D341Med (cell line): ENCODE measurements at regions not wholly inside any gene's neighbourhood (a gene's known extent, or its start where the extent isn't known, plus 50 kb on each side); places are given as distances from the start of the nearest gene placed in this dataset.
"Not testable (repeated sequence)": the region's sequence is repeated elsewhere in the genome, so short reads cannot be mapped to it uniquely, and the experiment has no call there.

ENCODE experiments used
- DNase-seq: peaks from one replicate; pipeline ENCODE4 v3.0.0; 2012; ENCODE audit warnings: low spot score

DNA sequence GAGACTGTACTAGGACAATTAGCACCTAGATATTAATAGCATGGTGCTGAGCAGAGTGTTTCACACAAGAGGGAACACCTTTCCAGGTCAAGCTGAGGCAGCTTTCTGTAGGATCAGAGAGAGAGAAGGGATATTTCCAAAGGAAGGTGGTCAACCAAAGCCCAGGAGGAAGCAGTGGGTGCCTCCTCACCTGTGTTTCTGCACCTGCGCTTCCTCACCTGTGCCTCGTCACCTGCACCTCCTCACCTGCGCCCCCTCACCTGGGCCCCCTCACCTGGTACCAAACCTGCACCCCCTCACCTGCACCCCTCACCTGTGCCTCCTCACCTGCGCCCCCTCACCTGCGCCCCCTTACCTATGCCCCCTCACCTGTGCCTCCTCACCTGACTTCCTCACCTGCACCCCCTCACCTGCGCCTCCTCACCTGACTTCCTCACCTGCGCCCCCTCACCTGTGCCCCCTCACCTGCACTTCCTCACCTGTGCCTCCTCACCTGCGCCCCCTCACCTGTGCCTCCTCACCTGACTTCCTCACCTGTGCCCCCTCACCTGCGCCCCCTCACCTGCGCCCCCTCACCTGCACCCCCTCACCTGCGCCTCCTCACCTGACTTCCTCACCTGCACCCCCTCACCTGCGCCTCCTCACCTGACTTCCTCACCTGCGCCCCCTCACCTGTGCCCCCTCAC, 67.9 kb downstream of the TTLL2 start:
- DNase-seq = peak; percentile 5

DNA sequence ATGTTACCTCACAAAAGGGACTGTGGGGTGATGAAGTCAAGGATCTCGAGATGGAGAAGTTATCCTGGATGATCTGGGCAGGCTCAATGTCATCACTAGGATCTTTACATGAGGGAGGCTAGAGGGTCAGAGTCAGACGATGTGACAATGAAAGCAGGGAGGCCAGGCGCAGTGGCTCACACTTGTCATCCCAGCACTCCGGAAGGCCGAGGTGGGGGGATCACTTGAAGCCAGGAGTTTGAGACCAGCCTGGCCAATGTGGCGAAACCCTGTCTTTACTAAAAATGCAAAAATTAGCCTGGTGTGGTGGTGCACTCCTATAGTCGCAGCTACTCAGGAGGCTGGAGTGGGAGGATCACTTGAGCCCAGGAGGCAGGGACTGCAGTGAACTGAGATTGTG, 68.8 kb downstream of the TTLL2 start:
- no peak for DNase-seq

DNA sequence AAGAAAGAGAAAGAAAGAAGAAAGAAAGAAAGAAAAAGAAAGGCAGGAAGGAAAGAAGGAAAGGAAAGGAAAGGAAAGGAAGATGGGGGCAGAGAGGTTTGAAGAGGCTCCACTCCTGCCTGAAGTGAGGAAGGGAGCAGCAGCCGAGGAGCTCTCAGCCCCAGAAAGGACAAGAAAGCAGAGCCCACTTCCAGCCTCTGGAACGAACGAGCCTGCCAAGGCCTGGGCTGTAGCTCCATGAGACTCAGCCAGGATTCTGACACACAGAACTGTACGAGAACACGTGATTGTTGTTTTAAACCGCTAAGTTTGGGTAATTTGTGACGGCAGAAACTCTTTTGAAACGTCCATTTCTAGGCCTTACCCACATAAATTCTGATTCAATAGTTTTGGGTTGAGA, 69.5 kb downstream of the TTLL2 start:
- no peak for DNase-seq

DNA sequence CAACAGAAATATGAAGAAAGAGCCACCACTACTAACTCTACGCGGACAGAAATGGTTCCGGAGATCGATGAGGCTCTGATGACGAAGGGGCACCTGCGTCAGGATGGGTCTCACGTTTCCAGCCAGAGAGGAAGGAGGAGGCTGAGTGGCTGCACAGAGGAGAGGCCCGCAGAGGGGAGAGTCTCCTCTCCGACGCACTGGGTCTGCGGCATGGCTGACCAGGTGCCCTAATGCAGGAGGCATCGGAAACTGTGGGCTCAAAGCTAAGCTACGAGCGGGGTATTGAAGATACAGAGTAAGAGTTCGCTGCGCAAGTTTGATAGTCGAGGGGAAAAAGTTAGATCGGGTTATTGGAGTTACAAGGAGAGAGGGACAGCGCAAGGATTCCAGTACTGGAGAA, 69.9 kb downstream of the TTLL2 start:
- DNase-seq = no peak

DNA sequence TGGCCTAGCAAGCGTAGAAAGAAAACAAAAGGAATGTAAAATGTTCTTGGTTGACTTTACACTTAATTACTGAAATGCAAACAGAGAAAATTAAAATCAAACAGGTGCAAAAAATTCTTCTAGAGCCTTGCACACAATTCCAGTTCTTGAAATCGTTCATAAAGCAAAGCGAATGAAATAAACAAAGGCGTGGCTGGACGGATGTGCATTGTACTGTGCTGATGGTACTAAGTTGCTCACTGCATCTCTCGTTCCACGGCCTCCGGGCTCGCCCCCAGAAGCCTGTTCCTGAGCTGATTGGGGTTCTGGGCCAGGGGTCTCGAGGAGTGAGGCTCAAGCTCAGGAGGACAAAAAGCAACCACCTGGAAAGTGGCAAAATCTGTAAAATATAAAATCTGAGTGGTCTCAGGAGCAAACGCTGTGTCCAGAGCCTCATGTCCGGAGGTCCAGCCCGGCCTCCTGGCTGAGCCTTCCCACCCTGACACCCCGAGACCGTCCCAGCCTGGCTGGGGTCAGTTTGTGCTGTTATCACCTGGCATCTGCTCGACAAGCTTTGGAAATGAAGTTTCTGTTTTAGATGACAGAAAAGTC, 71.3 kb downstream of the TTLL2 start:
- peak; percentile 5 for DNase-seq

DNA sequence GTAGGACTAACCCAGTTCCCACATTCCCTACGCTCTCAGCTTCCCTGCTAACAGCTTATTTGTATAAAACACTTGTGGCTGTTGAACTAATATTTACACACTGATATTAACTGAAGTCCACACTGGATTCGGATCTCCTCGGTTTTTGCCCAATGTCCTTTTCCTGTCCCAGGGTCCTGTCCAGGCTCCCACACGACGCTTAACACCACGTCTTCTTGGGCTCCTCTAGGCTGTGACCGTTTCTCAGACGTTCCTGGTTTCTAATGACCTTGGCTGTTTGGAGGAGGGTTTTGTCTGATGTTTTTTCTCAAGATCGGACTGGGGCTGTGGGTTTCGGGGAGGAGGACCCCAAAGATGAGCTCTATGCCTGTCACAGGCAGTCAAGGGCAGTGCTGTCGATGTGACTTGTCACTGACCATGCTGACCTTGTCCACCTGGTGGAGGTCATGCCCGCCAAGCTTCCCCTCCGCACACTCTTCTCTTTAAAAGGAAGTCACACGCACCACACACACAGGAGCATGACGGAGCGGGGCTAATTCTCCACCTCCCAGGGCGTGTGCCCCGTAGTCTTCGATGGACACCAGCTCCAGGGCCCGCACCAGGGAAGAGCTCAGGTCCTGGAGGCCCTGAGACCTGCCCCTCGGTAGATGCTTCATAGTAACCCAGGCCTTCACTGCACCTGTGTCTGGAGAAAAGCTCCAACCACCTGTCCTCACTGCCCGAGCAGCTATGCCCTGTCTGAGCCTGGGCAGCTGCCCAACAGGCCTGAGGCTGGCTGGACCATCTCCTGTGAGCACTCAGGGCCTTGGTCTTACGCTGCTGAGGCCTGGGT, 72.0 kb downstream of the TTLL2 start:
- peak; percentile 5 for DNase-seq

DNA sequence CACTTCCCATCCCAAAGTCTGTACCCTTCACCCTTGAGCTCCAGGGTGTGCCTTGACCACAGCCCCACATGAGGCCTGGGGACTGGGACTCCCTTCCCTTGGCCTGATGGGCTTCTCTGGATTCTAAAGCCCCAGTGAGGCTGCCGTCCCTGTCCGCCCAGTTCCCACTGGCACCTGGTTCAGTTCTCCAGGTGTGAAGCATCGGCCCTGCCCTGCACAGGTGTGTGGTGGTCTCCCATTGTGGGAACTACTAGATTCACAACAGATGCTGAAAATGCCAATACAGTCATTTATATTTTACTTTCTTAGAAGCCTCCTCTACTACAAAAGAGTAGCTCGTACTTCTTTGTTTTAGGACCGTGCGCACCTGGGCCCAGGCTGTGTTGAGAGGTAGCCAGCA, 72.8 kb downstream of the TTLL2 start:
- DNase-seq = peak; percentile 5

DNA sequence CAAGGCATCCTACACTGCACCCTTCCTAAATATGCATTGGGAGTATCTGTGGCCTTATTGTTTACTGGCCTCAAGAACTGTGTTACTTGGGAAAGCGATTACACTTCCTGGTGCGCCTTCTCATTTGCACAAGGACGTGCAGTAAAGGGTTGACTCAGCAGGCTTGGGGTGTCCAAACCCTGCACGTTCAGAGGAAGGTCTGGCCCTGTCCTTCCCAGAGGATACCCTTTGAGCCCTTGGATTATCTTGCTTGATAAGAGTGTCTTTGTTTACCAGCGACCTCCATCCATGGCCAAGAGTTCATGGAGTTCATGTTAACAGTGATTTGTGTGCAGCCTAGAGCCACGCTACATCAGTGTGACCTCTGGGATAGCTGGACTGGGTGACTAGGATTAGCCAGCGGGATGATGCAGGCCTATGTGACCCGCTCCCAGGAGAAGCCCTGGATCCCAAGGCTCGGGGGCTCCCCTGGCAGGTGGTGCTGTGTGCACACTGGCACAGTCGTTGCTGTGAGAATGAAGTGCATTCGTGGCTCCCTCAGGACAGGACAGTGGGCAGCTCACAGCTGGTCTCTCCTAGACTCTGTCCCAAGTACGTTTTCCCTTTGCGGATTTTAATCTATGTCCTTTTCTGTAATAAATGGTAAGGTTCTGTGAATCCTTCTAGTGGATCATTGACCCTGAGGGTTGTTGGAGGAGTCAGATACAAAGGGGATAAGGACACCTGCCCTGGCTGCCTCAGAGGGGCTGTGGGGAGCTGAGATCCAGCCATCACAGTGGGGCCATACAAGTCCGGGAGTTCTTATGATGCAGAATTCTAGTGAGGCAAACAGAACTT, 73.5 kb downstream of the TTLL2 start:
- DNase-seq = peak; percentile 6

DNA sequence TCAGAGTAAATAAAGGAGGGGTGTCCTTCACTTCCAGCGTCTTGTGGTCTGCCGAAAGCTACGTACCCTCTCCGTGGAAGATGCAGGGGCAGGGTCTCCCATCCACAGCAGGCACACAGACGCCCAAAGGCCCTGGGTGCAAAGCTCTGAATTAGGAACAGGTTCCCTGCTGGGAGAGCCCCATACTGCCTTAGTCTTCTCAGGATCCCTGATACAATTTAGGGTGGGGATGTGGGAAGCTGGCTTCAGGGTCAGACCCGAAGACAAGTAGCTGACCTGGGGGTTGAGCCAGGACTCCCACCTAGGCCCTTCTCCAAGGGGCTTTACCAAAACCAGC, 74.1 kb downstream of the TTLL2 start:
- DNase-seq = peak; percentile 4

DNA sequence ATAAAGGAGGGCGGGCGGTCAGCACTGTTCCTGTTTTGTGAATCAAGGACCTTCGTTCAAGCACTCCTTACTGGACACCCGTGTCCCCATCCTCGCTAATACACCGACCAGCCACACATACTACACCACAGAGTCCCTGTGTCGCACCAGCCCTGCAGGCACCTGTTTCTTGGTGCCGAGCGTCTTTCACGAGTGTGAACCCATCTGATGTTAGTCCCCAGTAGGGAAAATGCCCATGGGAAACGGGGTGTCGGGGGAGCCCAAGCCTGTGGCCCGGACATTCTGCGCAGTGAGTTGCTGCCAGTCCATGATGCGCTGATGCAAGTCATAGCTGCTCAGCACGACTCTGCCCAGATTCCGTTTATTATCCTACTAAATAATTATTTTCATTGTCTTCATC, 74.7 kb downstream of the TTLL2 start:
- peak; percentile 2 for DNase-seq

DNA sequence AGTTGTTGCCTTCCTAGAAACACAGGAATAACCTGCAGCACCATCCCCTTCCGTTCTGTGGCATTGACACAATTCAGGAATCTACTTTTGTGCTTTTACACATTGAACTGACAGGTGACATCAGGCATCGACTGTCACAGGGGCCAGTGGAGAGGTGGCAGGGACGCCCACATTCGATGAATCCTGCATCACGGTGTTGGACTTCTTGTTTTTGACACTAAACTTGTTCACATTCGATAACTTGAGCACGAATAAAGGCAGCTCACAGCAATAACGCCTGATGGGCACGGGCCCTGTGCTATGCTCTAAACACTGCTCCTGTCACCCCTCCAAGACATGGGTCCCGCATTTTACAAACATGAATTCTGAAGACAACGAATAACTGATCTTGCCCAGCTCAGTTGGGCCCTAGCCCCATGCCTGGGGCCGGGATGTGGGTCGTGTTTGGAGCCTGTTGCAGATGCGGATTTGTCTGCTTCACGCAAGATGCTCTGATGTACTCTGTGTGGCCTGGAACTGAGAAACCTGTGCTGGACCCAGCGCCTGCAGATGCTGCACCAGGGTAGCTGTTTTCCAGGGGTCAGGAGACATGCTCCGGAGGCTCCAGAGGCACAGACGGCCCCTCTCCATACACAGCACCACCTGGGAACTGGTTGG, 75.7 kb downstream of the TTLL2 start:
- DNase-seq = no peak

DNA sequence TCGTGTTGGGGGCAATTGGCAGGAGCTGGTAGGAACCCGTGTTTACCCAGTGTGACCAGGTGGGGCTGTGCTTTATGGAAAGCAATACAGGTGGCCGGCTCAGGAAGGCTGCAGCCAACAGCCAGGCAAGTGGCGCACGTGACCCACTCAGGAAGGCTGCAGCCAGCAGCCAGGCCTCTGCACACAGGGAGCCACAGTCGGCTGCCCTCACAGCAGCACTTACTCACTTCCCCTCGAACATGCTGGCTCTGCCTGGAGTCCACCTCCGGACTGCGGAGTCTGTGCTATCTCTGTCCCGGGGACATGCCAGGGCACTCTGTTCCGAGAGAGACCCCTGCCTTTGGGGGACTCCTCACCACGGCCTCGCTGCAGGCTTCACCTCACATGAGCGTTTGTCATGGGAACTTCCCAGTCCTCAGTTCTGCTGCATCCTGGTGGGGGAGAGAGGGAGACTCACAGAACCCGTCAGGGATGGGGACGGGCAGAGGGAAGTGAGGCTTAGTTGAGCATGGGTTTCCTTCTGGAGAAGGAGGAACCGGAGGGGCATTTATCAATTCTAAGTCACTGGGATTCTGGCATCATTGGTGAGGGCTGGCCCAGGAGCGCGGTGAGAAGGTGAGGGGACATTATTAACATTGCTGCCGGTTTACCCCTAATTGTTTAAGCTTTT, 76.8 kb downstream of the TTLL2 start:
- DNase-seq = no peak

DNA sequence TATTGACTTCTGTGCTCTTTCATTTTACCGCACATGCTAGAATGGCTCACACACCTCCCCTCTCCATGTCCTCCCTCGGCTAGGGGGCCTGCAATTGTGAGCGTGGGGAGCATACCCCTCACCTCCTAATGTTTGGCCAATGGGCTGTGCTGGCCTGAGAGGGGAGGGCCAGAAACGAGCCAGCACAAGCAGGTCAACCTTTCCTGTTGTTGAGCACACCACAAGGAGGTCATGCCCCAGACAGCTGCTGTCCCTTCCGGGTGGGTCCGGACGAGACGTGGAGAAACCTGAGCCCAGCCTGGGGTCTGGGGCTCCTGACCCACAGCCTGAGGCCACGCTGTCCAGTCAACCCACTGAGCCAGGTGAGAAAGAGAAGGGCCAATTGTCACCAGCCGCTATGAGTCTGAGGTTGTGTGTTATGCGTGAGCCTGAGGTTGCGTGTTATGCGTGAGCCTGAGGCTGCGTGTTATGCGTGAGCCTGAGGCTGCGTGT, 77.4 kb downstream of the TTLL2 start:
- DNase-seq = no peak

DNA sequence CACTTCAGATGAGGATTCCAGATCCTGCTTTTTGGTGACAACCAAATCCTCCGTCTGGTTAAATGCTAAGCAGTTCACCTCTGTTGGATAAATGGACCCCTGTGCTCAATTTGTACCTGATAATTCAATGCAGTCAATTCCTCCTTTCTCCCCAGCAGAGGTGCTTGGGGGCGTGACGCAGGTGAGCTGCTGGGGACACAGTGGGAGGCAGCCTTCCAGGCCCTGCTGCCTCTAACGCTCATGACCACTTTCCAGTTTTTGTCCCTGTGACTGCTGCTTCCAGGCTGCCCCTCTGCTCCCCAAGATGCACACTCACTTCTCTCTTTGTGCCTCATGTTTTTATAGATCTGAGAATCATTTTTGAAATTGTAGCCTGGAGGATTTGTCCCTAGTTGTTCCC, 78.5 kb downstream of the TTLL2 start:
- DNase-seq = no peak

DNA sequence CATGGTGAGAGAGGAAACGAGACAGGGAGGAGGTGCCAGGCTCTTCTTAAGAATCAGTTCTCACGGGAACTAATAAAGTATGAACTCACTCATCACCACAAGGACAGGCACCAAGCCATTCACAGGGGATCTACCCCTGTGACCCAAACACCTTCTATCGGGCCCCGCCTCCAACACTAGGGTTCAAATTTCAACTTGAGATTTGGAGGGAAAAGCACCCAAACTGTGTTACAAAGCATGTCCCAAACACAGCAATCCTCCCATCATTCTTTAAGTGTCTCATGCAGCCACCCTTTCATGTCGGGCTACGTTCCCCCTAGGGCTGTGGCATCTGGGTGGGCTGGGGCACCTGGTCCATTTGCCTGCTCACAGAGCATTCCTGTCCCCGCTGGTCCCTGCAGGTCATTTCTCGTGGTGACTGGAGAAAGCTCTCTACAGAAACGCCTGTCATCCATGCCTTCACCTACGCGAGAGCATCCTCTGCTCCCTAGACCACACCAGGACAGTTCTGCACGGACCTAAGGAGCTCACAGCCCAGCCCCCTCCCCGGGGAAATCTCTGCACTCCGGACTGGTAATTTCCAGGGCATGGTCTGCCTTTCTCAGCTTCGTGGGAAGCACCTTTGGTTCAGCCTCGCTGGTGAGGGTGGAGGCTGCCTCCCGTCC, 79.6 kb downstream of the TTLL2 start:
- no peak for DNase-seq

DNA sequence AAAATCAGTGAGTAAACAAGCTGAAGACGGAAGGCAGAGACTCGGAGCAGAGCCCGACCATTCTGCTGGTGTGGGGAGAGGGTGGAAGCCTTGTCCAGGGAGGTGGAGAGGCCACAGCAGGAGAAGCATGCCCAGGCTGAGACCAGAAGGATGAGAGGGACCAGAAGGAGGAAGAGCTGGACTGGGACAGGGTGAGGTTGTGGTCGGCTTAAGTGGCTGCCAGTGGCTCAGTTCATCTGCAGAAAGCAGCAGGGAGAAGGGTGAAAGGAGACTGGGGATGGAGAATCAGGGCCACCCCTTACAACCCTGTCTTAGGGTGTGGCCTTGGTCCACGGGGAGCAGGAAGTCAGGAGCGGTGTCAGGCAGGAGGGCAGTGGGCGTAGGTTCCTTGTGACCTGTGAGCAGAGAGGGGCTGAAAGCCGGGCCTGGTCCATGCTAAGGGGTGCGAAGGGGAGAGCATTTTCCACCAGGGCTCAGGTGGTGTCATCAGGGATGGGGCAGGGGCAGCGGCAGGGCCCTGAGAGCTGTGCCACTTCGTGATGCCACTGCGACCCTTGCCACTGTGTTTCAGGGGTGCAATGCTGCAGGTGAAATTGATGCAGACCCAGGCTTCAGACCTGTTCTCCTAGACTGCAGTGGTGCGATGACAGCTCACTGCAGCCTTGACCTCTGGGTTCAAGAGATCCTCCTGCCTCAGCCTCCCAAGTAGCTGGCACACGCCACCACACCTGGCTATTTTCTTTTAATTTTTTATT, 81.1 kb downstream of the TTLL2 start:
- no peak for DNase-seq

DNA sequence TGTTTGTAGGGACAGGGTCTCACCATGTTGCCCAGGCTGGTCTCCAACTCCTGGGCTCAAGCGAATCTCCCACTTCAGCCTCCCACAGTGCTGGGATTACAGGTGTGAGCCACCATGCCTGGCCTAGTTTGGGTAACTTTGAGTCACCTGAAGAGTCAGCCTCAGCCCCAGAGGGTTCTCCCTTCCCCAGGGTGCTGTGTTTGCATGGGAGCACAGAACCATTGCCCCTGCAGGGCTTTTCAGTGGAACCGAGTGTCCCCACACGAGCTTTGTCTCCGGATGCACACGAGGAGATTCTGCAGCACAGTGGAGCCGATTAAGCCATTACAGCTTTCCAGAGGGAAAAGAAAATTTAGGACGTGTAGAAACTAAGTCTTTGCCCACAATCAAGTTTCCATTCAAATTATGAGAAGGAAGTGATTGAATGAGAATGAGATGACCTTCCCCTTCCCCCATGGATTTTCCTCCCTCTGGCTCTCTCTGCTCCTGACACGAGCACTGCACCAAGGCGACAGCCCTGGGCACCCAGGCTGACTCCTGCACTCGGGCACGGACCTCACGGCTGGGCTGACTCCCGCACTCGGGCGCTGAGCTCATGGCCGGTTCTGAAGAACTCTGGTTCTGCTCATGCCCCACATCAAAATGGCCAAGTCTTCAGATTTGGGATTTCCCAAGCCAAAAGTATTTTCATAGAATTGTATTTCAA, 81.8 kb downstream of the TTLL2 start:
- not testable (repeated sequence) for DNase-seq

DNA sequence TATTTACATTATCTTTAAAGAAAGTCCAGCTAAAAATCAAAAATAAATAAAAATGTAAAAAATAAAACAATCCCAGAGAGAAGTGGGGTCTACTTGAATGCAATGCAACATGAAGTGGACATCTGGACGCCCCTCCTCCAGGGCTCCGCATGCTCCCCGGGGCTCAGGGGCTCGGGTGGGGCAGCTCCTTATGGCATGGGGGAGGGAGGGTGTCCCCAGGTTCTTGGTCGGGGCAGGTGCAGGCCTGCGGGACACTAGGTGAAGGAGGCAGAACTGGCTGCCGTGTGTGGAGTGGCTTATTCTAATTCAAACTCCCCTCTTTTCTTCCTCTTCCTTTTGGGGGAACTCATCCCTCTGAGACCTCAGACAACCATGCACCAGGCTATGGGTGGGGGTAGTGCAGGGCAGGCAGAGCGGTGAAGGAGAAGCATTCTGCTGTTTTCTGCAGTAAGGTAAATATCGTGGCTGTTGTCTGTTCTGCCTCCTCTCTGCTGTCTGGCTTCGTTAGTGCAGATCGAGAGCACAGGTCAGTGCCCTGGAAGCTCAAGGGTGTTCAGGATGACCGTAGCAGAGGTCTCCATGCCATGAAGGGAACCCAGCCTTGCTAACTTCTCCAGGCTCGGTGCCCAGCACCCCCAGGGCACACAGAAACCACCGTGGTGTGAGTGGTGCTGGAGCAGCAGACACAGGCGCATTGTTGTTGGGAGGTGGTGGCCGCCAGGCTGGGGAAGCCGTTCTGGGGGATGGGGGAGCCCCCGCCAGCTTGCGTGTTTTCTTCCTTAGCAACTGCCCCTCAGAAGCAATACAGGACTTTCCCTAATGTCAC, 82.6 kb downstream of the TTLL2 start:
- no peak for DNase-seq
